Activated CD4-positive, alpha-beta T cell treated with anti-CD3 and anti-CD28 coated beads, Interleukin-2, Interleukin-6, amounts not matched to agents 100 ng/mL and 50 ng/mL, durations not matched to agents 16 hours and 8 hours (primary cell): ENCODE measurements at regions not wholly inside any gene's neighbourhood (a gene's known extent, or its start where the extent isn't known, plus 50 kb on each side); places are given as distances from the start of the nearest gene placed in this dataset.

Experiments used
- DNase-seq: peaks from one replicate; pipeline ENCODE4 v3.0.0-alpha.2; 2020

DNA sequence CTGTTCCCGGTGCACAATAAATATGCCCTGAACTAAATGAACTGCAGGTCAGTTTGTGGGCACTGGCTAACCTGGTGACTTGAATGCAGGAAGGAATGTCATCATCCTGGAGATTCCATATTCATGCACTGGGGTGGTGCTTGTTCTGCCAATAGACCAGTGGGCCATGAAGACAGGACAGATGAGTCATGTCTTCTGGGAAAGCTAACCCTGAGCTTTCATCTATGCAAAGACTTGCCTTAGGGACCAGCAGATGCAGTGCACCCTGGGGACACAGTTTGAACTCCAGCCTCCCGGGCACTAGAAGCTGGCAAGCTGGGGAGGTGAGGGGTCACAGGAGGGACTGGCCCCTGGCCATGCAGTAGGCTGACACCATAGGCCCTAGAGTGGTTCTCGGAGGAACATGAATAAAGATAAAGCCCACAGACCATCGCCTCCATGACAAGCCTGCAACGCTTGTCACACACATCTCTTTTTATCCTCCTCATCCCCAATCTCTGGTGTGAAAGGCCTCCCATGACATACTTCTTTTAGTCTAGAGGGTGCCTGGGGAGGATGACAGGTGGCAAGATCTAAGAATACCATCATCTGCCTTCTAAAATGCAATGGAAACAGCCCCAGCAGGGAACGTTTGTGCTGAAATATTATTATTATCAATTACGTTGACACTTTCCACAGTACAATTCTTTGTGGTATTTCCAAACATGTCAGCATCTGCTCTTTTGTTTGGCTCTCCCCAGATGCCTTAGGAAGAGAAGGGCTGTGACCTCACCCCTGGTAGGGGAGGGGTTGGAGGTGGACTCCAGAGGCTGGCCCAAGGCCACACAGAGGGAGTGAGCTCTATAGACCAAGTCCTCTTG is 267.4 kb upstream of the RAB6C start:
- no peak for DNase-seq

DNA sequence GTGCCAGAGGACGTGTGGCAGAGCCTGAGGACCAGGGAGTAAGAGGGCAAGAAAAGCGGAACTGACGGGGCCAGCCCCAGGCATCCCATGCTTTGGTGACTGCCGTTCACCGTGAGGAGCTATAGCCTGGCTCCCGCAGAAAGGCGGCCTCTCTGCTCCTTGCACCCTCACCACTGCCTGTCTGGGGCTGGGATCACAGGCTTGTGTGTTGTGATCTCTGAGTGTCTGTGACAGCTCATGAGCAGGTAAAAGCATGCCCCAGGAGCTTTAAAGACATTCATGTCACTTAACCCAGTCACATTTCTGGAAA is 266.8 kb upstream of the RAB6C start:
- DNase-seq: no peak

GRCh38 chr2:129713337-129713736 is 266.1 kb upstream of the RAB6C start:
- no peak for DNase-seq

GRCh38 chr2:129716781-129717559 is 262.5 kb upstream of the RAB6C start:
- DNase-seq: no peak

- no peak for DNase-seq
Observed at GRCh38 chr2:129717560-129718130, 261.8 kb upstream of the RAB6C start.

- no peak for DNase-seq
Observed at GRCh38 chr2:129719335-129719734, 260.1 kb upstream of the RAB6C start.

- no peak for DNase-seq
Observed at GRCh38 chr2:129720360-129720759, 259.1 kb upstream of the RAB6C start.

DNA sequence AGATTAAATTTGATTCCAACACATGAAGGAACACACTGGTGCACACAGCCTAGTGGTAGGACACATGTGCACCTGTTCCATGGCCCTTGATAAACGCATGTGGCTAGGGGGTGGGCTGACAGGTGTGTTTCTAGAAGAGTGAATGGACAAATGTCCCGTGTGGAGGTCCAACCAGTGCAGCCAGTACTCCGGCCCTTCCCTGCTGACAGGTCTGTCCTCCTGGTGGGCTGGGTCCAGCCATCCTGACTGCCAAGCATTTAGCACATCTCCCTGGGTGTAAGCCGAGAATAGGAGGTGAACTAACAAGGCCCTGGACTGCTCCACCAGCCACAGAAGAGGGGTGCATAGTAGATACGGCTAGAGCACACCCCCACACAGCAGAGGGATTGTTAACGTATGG is 258.7 kb upstream of the RAB6C start:
- DNase-seq: no peak

GRCh38 chr2:129721236-129721635 is 258.2 kb upstream of the RAB6C start:
- DNase-seq: no peak

- no peak for DNase-seq
Observed at GRCh38 chr2:129721846-129722245, 257.6 kb upstream of the RAB6C start.

GRCh38 chr2:129722306-129723019 is 257.0 kb upstream of the RAB6C start:
- DNase-seq: no peak

- DNase-seq: no peak
Observed at GRCh38 chr2:129723277-129724020, 256.0 kb upstream of the RAB6C start.

DNA sequence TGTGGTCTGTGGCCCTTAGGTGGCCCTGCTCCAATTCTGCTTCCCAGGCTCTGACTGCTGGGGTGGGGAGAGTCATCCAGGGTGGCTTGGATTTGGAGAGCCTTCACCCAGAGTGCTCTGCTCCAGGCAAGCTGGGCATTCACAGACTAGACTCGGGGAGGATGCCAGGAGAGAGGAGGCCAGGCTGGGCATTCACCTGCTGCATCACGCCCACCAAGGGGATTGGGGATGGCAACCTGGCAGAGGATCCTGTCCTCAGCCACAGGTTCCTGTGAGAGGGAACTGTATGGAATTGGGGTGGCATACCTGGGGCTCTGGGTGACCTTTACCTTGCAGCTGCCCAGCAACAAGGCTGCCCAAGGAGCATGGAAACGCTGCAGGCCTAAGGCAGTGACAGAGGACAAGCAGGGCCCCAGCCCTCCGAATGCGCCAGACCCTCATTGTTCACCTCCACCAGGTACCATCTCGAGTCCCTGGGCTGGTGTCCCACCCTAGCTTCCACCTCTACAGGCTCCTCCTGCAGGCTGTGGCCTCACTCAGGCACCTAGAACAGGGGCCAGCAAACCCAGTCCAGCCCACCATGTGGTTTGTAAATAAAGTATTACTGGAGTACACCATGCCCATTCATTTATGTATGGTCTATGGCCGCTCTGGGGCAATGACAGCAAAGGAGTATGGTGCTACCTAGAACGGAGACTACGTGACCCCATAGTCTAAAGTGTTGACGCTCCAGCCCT is 255.3 kb upstream of the RAB6C start:
- no peak for DNase-seq

DNA sequence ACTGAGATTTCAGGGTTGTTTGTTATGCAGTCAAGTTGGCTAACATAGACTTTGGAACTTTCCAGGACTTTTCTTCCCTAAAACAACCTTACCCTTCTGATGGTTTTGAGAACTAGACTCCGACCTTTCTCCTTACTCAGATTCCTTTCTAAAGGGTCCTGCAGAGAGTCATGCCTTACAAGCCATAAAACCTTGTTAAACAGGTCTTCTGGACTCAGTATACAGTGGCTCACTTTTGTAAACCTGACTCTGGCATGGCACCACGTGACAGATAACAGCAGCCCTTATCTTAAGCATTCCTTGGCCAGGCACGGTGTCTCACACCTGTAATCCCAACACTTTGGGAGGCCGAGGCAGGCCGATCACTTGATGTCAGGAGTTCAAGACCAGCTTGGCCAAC is 253.2 kb upstream of the RAB6C start:
- DNase-seq: no peak

DNA sequence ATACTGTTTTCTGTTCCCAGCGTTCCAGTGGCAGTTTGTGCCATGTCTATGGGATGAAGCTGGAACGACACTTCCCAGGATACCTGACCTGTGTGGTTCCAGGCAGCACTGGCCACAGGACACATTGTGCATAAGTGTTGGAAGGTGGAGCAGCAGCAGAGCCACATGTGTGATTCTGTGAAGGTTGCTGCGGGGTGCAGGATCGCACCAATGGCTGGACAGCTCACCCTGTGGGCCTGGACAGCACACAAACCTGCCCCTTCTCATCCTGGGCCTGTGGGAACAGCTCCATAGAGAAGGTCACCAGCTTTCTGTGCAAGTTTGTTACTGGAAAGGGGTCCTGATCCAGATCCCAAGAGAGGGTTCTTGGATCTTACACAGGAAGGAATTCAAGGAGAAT is 252.2 kb upstream of the RAB6C start:
- DNase-seq: no peak

DNA sequence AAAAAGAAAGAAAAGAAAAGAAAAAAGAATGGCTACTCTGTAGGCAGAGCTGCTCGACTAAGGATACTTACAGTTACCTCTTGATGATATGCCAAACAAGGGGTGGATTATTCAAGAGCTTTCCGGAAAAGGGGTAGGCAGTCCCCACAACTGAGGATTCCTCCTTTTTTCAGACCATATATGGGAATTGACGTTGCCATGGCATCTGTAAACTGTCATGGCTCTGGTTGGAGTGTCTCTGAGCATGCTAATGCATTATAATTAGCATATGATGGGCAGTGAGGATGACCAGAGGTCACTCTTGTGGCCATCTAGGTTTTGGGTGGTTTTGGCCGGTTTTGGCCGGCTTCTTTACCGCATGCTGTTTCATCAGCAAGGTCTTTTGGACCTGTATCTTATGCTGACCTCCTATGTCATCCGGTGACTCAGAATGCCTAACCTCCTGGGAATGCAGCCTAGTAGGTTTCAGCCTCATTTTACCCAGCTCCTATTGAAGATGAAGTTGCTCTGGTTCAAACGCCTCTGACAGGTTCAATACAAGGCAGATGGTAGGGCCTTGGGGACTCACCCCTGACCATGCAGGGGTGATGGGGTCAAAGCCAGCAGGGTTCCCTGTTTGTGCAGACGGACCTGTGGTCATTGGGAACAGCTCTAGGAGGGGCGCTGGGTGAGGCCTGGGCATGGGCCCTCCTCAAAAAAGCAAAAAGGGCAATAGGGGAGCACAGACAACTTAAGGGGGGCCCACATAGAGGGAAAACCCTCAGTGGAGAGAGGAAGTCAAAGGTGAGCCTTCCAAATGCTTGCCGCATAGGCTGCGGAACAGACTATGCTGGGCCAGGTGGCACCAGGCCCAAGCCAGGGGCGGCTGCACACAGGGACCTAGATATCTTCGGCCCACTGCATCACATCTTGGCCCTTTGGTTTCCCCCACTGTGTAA is 251.2 kb upstream of the RAB6C start:
- DNase-seq: no peak

GRCh38 chr2:129729011-129729410 is 250.5 kb upstream of the RAB6C start:
- DNase-seq: no peak

DNA sequence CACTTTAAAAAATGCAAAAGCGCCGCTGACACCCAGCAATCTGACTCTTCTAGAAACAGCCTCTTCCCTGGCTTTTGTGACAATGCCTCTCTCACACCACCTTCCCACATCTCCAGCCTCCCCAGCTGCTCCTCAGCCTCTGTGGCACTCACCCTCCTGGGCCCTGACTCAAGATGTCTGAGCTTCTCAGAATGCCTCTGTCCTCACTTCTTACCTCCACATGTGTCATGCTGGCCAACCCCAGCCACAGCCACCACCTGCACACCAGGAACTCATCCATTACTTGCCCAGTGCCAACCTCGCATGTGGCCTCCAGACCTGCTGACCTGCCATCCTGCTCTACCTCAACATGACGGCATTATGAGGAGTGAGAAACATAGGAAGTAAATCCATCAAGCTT is 249.8 kb upstream of the RAB6C start:
- DNase-seq: no peak

- no peak for DNase-seq
Observed at GRCh38 chr2:129730979-129731378, 248.5 kb upstream of the RAB6C start.

DNA sequence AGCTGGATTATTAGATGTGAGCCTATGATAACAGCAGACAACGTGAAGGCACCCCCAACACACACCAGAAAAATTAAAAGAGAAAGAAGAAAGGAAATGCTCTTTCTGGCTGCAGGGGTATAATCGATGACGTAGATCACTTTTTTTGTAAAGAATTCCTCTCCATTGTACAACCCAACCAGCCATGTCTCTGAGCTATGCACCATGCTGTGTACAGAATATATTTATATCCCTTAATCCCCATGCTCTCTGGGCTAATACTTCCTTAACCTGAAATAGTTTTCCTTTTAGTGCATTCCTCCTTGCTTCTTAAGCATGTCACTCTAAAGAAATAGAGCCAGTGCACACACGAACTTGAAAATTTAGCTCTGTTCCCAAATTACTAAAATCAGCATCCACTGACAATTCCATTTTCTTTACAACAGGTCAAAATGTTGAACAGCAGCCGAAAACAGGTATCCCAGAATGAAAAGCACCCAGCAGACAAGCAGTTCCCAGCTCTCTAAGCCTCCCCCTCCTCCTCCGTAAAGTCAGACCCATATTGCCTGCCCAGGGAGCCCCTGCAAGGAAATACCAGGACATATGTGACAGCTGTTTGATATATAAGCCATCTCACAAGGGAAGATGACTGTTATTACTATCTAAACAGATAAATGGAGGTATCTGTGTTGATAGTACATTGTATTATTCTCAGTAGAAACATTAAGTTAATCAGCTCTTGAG is 247.4 kb upstream of the RAB6C start:
- DNase-seq: no peak
